NT2/D1 (cell line): ENCODE measurements at regions not wholly inside any gene's neighbourhood (a gene's known extent, or its start where the extent isn't known, plus 50 kb on each side); places are given as distances from the start of the nearest gene placed in this dataset.

Experiments
- SUZ12 ChIP-seq: IDR thresholded peaks from 2 replicates; pipeline ENCODE4 v1.6.1; 2011; ENCODE audit not compliant: insufficient read length, insufficient read depth; ENCODE audit errors: extremely low read depth
- ZNF274 ChIP-seq: IDR thresholded peaks from 2 replicates; pipeline ENCODE4 v1.6.1; 2011; ENCODE audit warnings: mild to moderate bottlenecking, low read depth, low read length

DNA sequence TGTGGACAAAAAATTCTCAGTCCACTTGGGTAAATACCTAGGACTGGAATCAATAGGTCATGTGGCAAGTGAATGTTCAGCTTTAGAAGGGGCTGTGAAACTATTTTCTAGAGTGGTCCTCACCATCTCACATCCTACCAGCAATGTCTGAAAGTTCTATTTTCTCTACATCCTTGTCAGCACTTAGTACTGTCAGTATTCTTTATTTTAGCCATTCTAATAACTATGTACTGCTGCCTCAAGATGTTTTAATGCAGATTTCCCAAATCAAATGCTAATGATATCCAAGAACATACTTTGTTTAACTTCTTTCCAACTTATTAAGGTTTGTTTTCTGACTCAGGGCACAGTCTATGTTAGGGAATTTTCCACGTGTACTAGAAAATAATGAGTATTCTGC, 317.0 kb downstream of the BRD1 start:
- no peak for TF ChIP-seq ZNF274
- no peak for TF ChIP-seq SUZ12
